Endodermal cell (in vitro differentiated cells): ENCODE measurements at regions not wholly inside any gene's neighbourhood (a gene's known extent, or its start where the extent isn't known, plus 50 kb on each side); places are given as distances from the start of the nearest gene placed in this dataset.

Experiments
- DNase-seq: peaks from one replicate; pipeline ENCODE4 v3.0.0-alpha.2; 2017
- H3K27ac ChIP-seq: 2 replicates; pipeline ENCODE4 v1.5.1; 2013; ENCODE audit warnings: mild to moderate bottlenecking, low read depth, low read length, moderate library complexity
- H3K27me3 ChIP-seq: 2 replicates; pipeline ENCODE4 v1.6.1; 2013; ENCODE audit warnings: mild to moderate bottlenecking, low read length, moderate library complexity; ENCODE audit not compliant: insufficient read depth, control insufficient read depth, poor library complexity, severe bottlenecking
- H3K36me3 ChIP-seq: 2 replicates; pipeline ENCODE4 v1.7.0; 2013; ENCODE audit warnings: mild to moderate bottlenecking, low read length, moderate library complexity; ENCODE audit not compliant: control insufficient read depth, insufficient read depth
- H3K4me1 ChIP-seq: one replicate; pipeline ENCODE4 v1.7.0; 2013; ENCODE audit warnings: low read length; ENCODE audit not compliant: control insufficient read depth, insufficient read depth
- H3K4me3 ChIP-seq: 2 replicates; pipeline ENCODE4 v1.5.1; 2013; ENCODE audit warnings: mild to moderate bottlenecking, low read length, moderate library complexity
- H3K9ac ChIP-seq: 2 replicates; pipeline ENCODE4 v1.6.1; 2013; ENCODE audit warnings: mild to moderate bottlenecking, low read length, moderate library complexity; ENCODE audit not compliant: poor library complexity, severe bottlenecking; ENCODE audit errors: extremely low read depth
- H3K9me3 ChIP-seq: 2 replicates; pipeline ENCODE4 v1.6.1; 2013; ENCODE audit warnings: mild to moderate bottlenecking, low read length, moderate library complexity; ENCODE audit not compliant: control insufficient read depth
- H3K27ac Mint-ChIP-seq: 2 replicates; pipeline ENCODE4 v1.8.0; 2020; ENCODE audit warnings: mixed read lengths
- H3K27me3 Mint-ChIP-seq: 2 replicates; pipeline ENCODE4 v1.8.0; 2021; ENCODE audit warnings: mild to moderate bottlenecking, mixed read lengths; ENCODE audit not compliant: insufficient read depth
- H3K36me3 Mint-ChIP-seq: 2 replicates; pipeline ENCODE4 v1.8.0; 2020; ENCODE audit warnings: low read depth, mixed read lengths
- H3K4me1 Mint-ChIP-seq: 2 replicates; pipeline ENCODE4 v1.8.0; 2020; ENCODE audit warnings: mixed read lengths
- H3K4me3 Mint-ChIP-seq: 2 replicates; pipeline ENCODE4 v1.8.0; 2020; ENCODE audit warnings: mild to moderate bottlenecking, moderate library complexity, mixed read lengths
- H3K9me3 Mint-ChIP-seq: 2 replicates; pipeline ENCODE4 v1.8.0; 2020; ENCODE audit warnings: mild to moderate bottlenecking, mixed read lengths
- CTCF ChIP-seq: fragments of 200-600 bp; sonication (generic); conservative IDR thresholded peaks from 2 replicates; pipeline ENCODE4 v1.5.0; 2021; ENCODE audit warnings: antibody characterized with exemption, mild to moderate bottlenecking
- WGBS, 2 experiments: methylation state at CpG; one replicate each; pipeline versions ENCODE4 v1.1.5 to v1.1.7; 2013; ENCODE audit warnings: missing lambda C conversion rate in 2 of 2, mixed read lengths in 1 of 2; ENCODE audit not compliant: insufficient coverage in 1 of 2, insufficient read length in 1 of 2; 5-methylcytosine and 5-hydroxymethylcytosine counted together

DNA sequence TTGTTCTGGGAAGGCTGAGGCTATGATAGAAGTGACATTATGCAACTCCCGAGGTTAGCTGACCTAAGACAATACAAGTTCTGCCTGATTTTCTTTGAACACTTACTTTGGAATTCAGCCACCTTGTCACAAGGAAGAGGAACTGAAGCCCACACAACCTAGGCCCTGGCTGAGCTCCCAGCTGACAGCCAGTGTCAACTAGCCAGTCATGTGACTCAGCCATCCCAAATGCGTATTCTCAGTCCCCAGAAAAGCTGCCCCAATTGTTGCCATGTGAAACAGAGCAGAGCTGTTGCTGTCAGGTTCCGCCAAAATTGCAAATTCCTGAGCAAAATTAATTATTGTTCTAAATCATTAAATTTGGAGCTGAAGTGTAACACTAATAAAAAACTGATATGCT is 1010.0 kb downstream of the XPNPEP1 start:
- no peak overlapping the region for H3K4me3 Mint-ChIP-seq
- no peak overlapping the region for H3K27ac ChIP-seq
- H3K4me1 ChIP-seq, result no peaks in the 10 kb centered on the region
- peaks cover 30% of the 10 kb centered on the region for H3K27me3 Mint-ChIP-seq
- 71 to 74% methylated on average over 1 to 3 of the region's 3 CpGs for WGBS, 2 experiments
- no peaks in the 10 kb centered on the region for H3K27me3 ChIP-seq
- TF ChIP-seq CTCF, result no peak
- no peaks in the 10 kb centered on the region for H3K36me3 ChIP-seq
- no peak overlapping the region for H3K9ac ChIP-seq
- no peaks in the 10 kb centered on the region for H3K36me3 Mint-ChIP-seq
- no peak overlapping the region for H3K4me3 ChIP-seq
- H3K9me3 ChIP-seq, result peaks cover 14% of the 10 kb centered on the region
- no peaks in the 10 kb centered on the region for H3K9me3 Mint-ChIP-seq
- DNase-seq, result peak; percentile 53
- peaks cover 14% of the 10 kb centered on the region for H3K4me1 Mint-ChIP-seq
- no peak overlapping the region for H3K27ac Mint-ChIP-seq

DNA sequence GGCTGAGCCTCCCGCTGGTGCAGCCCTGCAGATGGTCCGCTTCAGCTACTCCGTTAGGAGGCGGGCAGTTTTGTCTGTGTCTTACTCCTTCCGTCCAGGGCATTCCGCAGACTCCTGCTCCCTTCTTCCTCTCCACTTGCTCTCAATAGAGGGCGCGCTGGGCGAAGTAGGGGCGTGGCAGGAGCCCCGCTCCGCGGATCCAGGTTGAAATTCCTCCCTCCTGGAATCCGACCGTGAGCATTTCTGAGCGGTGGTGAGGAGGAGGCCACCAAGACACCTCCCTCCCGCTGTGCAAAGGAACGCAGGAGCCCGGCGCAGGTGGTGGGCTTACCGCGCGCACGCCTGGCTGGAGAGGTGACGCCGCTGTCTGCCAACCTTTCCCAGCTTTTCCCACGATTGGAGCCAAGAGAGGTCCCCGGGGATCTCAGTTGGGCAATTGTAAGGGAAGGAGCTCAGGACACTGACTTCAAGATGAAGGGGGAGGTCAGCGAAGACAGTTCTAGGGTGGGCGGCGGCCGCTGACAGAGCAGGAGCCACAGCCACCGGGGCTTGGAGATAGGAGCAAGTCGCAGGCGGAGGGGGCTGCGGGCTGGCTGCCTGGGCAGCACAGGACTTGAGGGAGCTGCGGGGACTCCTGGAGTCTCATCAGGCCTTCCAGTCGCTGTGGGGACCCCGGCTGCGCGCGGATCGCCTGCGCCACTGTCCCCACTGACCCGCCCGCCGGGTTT is 1011.3 kb downstream of the XPNPEP1 start:
- peak; percentile 81 for TF ChIP-seq CTCF
- Histone ChIP-seq H3K9me3 (peaks cover 18% of the 10 kb centered on the region), H3K27ac (no peak overlapping the region), H3K4me3 (peak overlapping the region; percentile 71), H3K27me3 (no peaks in the 10 kb centered on the region), H3K36me3 (no peaks in the 10 kb centered on the region), H3K9ac (no peak overlapping the region), H3K4me1 (no peaks in the 10 kb centered on the region)
- Mint-ChIP-seq H3K36me3 (no peaks in the 10 kb centered on the region), H3K4me3 (peak overlapping the region; percentile 74), H3K27ac (peak overlapping the region; percentile 92), H3K4me1 (peaks cover 14% of the 10 kb centered on the region), H3K9me3 (no peaks in the 10 kb centered on the region), H3K27me3 (peaks cover 38% of the 10 kb centered on the region)
- 32 to 52% methylated on average over 14 to 47 of the region's 47 CpGs for WGBS, 2 experiments
- peak; percentile 98 for DNase-seq

GRCh38 chr10:108908096-108908495 is 1015.2 kb downstream of the XPNPEP1 start:
- Histone ChIP-seq H3K27me3 (no peaks in the 10 kb centered on the region), H3K36me3 (no peaks in the 10 kb centered on the region), H3K9ac (no peak overlapping the region), H3K9me3 (peaks cover 39% of the 10 kb centered on the region), H3K4me3 (no peak overlapping the region), H3K27ac (no peak overlapping the region), H3K4me1 (no peaks in the 10 kb centered on the region)
- H3K4me1 Mint-ChIP-seq, result peaks cover 28% of the 10 kb centered on the region
- H3K36me3 Mint-ChIP-seq, result no peaks in the 10 kb centered on the region
- 80% methylated on average over 1 of the region's 1 CpG; no CpG with 5 or more reads in 1 of the 2 experiments for WGBS, 2 experiments
- H3K27ac Mint-ChIP-seq, result no peak overlapping the region
- no peak for DNase-seq
- no peak overlapping the region for H3K4me3 Mint-ChIP-seq
- no peak for TF ChIP-seq CTCF
- no peaks in the 10 kb centered on the region for H3K9me3 Mint-ChIP-seq
- H3K27me3 Mint-ChIP-seq, result peaks cover 38% of the 10 kb centered on the region
